GM12865 (cell line): ENCODE measurements at regions not wholly inside any gene's neighbourhood (a gene's known extent, or its start where the extent isn't known, plus 50 kb on each side); places are given as distances from the start of the nearest gene placed in this dataset.

Source experiments
- DNase-seq: peaks from one replicate; pipeline ENCODE4 v3.0.0; 2010; ENCODE audit warnings: low read depth
- H3K4me3 ChIP-seq: 2 replicates; pipeline ENCODE4 v1.5.1; 2011; ENCODE audit warnings: mild to moderate bottlenecking, low read depth, low read length, control low read depth
- TF ChIP-seq, protein P1 (sequence below): IDR thresholded peaks from 2 replicates; pipeline ENCODE4 v1.5.1; 2011; ENCODE audit warnings: low read length, control low read depth, low read depth, inconsistent platforms; ENCODE audit not compliant: insufficient read depth; ENCODE audit errors: missing control alignments

DNA sequence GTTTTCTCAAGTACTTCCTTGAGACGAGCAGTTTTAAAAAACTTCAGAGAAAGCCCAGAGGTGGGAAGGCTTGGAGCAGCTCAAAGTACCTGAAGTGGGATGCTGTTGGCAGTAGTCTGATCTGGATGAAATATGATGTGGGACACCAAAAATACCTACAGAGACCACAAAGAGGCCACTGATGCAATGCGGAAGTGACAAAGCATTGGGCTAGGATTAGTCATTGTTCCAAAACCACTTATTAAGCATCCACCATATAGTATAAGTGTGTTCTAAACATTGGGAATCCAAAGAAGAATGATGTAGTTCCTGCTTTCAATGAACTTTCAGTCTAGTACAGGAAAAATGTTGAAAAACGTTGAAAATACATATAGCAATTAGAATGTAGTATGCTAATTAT, 386.1 kb upstream of the CNKSR2 start:
- DNase-seq: no peak
- TF ChIP-seq, protein P1, sequence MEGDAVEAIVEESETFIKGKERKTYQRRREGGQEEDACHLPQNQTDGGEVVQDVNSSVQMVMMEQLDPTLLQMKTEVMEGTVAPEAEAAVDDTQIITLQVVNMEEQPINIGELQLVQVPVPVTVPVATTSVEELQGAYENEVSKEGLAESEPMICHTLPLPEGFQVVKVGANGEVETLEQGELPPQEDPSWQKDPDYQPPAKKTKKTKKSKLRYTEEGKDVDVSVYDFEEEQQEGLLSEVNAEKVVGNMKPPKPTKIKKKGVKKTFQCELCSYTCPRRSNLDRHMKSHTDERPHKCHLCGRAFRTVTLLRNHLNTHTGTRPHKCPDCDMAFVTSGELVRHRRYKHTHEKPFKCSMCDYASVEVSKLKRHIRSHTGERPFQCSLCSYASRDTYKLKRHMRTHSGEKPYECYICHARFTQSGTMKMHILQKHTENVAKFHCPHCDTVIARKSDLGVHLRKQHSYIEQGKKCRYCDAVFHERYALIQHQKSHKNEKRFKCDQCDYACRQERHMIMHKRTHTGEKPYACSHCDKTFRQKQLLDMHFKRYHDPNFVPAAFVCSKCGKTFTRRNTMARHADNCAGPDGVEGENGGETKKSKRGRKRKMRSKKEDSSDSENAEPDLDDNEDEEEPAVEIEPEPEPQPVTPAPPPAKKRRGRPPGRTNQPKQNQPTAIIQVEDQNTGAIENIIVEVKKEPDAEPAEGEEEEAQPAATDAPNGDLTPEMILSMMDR: no peak
- no peak overlapping the region for H3K4me3 ChIP-seq

GRCh38 chrX:20980426-20980825, 393.8 kb upstream of the CNKSR2 start:
- TF ChIP-seq, protein P1: no peak
- no peak for DNase-seq
- no peak overlapping the region for H3K4me3 ChIP-seq

DNA sequence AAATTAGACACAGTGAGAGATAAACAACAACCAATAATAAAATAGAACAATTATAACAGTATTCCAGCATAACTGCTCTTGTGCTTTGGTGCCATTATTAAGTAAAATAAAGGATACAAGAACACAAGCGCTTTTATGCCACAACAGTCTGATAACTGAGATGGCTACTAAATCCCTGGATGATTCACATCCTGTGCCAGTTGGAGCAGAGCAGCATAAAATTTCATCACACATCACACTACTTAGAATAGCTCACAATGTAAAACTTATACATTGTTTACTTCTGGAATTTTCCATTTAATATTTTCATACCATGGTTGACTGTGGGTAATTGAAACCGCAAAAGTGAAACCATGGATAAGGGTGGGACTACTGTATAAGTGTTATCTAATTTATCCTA, 399.9 kb upstream of the CNKSR2 start:
- no peak for DNase-seq
- TF ChIP-seq, protein P1: no peak
- H3K4me3 ChIP-seq: no peak overlapping the region

DNA sequence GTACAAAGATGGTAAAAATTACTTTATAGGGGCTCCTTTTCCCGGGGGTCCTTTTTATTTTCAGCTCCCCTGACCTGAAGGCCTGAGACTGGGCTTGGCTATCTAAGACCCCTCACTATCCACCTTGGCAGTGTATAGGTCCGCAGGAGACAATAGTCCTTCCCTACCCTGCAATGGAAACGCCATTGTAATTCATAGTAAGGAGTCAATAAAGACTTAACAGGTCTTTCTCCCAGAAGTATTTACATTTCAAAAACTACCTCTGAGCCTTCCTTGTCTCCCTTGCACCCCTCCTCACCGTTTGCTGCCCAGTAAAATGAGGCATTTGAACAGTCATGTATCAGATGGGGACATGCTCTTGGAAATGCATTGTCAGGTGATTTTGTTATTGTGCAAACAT, 401.2 kb upstream of the CNKSR2 start:
- DNase-seq: no peak
- TF ChIP-seq, protein P1: no peak
- no peak overlapping the region for H3K4me3 ChIP-seq

GRCh38 chrX:20971250-20971649, 403.0 kb upstream of the CNKSR2 start:
- TF ChIP-seq, protein P1: no peak
- DNase-seq: no peak
- H3K4me3 ChIP-seq: no peak overlapping the region

GRCh38 chrX:20969565-20969964, 404.7 kb upstream of the CNKSR2 start:
- TF ChIP-seq, protein P1: no peak
- DNase-seq: no peak
- no peak overlapping the region for H3K4me3 ChIP-seq

DNA sequence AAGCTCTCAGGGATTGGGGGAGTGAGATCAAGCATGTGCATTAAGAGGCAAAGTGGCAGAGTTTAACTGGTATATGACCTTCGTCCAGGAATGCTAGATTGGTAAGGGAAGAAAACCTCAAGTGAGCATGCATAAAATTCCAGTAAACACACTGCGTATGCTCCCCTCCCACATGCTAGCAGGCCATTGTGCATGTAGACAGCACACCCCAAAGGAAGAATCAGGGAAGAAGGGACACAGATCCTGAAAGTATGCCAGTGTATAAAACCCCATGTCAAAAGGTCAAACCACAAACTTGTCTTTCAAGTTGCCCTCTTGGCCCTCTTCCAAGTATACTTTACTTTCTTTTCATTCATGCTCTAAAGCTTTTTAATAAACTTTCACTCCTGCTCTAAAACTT, 405.2 kb upstream of the CNKSR2 start:
- DNase-seq: no peak
- TF ChIP-seq, protein P1: no peak
- no peak overlapping the region for H3K4me3 ChIP-seq
